Stomach (tissue), 8 donors: ENCODE measurements at regions not wholly inside any gene's neighbourhood (a gene's known extent, or its start where the extent isn't known, plus 50 kb on each side); places are given as distances from the start of the nearest gene placed in this dataset.
A peak's percentile ranks its signal among the peaks of the same experiment; 100 is the strongest.

ENCODE experiments used
- DNase-seq, 2 donors: peaks; one replicate each; pipeline versions ENCODE4 v3.0.0 to v3.0.0-alpha.2; 2013 to 2019
- H3K27ac ChIP-seq, 5 donors: fragments of 200-600 bp in 4 of 5; sonication (generic) in 4 of 5; one replicate each; pipeline ENCODE4 v1.5.1; 2013 to 2019; ENCODE audit warnings: mild to moderate bottlenecking in 1 of 5, moderate library complexity in 1 of 5
- H3K27me3 ChIP-seq, 3 donors: fragments of 200-600 bp; sonication (generic); one replicate each; pipeline ENCODE4 v1.5.1; 2017 to 2019; ENCODE audit warnings: mixed run types in 1 of 3
- H3K36me3 ChIP-seq, 4 donors: fragments of 200-600 bp; sonication (generic); 1 replicate in 3 of 4; 2 replicates in 1 of 4; pipeline ENCODE4 v1.5.1; 2016 to 2019
- H3K4me1 ChIP-seq, 4 donors: fragments of 200-600 bp; sonication (generic); one replicate each; pipeline ENCODE4 v1.5.1; 2016 to 2019
- H3K4me3 ChIP-seq, 4 donors: fragments of 200-600 bp; sonication (generic) in 3 of 4; one replicate each; pipeline ENCODE4 v1.5.1; 2016 to 2019; ENCODE audit warnings: mild to moderate bottlenecking in 1 of 4
- H3K9me3 ChIP-seq, 4 donors: fragments of 200-600 bp; sonication (generic); one replicate each; pipeline ENCODE4 v1.5.1; 2016 to 2019
- EP300 ChIP-seq: sonication (generic); formaldehyde crosslinking; IDR thresholded peaks from one replicate; pipeline ENCODE4 v1.6.1; 2017; ENCODE audit warnings: antibody characterized with exemption
- POLR2A ChIP-seq, 4 donors: fragments of 450-650 bp; IDR thresholded peaks; one replicate each; pipeline ENCODE4 v1.6.1; 2016; ENCODE audit warnings: antibody characterized with exemption in 4 of 4, control low read depth in 2 of 4, mild to moderate bottlenecking in 1 of 4, moderate library complexity in 1 of 4
- POLR2AphosphoS5 ChIP-seq, 3 donors: sonication (generic); formaldehyde crosslinking; IDR thresholded peaks; one replicate each; pipeline ENCODE4 v1.6.1; 2016; ENCODE audit warnings: antibody characterized with exemption in 3 of 3
- WGBS, 5 donors: extraction: QIAGEN DNeasy Blood & Tissue Kit in 3 of 5; methylation state at CpG; one replicate each; pipeline versions ENCODE4 v1.1.5 to v1.1.7; 2013 to 2018; 5-methylcytosine and 5-hydroxymethylcytosine counted together
- intact Hi-C: fragments of 100-400 bp; cut with DNase I; formaldehyde crosslinking; loops from one replicate; pipeline ENCODE4 v1.15.1; 2023; ENCODE audit warnings: low total_unique reads
- TF ChIP-seq, protein P1 (sequence below), 7 experiments: fragments of 450-650 bp in 4 of 7; fragments of 200-600 bp in 3 of 7; sonication (generic) in 3 of 7; IDR thresholded peaks; one replicate each; pipeline ENCODE4 v1.5.1; 2016 to 2019; ENCODE audit warnings: antibody characterized with exemption in 7 of 7, control low read depth in 2 of 7, mild to moderate bottlenecking in 1 of 7
- donor health status: healthy with polysubstance abuse.
- donor health status: Bipolar disorder and iron deficiency.
- donor health status: healthy.

DNA sequence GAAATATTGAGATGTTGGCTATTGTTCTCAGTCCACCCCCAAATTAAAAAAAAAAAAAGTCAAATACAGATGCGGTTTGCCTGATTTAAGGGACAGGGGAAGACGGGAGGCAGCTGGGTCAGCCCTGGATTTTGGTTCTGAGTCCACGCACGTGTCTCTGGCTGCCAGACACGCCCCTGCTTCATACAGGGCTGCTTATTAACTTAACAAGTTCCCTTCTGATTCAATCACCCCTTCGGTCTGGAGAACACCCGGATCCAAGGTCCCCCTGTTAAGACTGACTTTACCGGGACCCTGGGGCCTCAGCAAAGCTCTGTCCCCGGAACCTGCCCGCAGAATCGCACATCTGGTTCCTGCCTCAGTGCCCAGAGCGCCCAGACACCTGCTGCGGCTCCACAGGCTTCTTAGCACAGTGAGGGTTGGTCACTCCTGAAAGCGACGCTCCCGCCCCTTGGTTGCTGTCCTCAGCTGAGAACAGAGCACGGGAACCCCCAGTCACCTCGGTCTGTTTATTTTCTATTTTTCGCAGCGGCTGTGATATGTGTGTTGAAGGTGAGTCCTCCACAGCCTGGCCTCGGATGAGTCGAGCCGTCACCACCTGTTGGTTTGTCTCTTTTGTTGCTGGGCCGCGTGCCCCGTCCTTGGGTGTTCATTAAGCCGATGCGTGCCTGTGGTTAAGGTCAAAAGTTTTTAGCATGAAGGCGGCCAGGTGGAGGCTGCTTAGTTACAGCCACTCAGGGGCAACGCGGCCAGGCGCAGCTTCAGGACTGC, 57.2 kb downstream of the RTP5 start:
- peak; percentile 26 to 33 for DNase-seq
- intact Hi-C loops, result no loop called here
- Histone ChIP-seq H3K27me3 (no peaks in the 10 kb centered on the region), H3K4me3 (no peak overlapping the region), H3K4me1 (peaks cover 0 to 8% (median 2%) of the 10 kb centered on the region in 4 donors), H3K27ac (no peak overlapping the region), H3K36me3 (no peaks in the 10 kb centered on the region), H3K9me3 (no peaks in the 10 kb centered on the region)
- WGBS, 5 donors, result 50 to 69% (median 62%) methylated on average over 32 of the region's 32 CpGs
- TF ChIP-seq, protein P1, sequence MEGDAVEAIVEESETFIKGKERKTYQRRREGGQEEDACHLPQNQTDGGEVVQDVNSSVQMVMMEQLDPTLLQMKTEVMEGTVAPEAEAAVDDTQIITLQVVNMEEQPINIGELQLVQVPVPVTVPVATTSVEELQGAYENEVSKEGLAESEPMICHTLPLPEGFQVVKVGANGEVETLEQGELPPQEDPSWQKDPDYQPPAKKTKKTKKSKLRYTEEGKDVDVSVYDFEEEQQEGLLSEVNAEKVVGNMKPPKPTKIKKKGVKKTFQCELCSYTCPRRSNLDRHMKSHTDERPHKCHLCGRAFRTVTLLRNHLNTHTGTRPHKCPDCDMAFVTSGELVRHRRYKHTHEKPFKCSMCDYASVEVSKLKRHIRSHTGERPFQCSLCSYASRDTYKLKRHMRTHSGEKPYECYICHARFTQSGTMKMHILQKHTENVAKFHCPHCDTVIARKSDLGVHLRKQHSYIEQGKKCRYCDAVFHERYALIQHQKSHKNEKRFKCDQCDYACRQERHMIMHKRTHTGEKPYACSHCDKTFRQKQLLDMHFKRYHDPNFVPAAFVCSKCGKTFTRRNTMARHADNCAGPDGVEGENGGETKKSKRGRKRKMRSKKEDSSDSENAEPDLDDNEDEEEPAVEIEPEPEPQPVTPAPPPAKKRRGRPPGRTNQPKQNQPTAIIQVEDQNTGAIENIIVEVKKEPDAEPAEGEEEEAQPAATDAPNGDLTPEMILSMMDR (IDR thresholded peaks at IDR 0.05), result no peak

DNA sequence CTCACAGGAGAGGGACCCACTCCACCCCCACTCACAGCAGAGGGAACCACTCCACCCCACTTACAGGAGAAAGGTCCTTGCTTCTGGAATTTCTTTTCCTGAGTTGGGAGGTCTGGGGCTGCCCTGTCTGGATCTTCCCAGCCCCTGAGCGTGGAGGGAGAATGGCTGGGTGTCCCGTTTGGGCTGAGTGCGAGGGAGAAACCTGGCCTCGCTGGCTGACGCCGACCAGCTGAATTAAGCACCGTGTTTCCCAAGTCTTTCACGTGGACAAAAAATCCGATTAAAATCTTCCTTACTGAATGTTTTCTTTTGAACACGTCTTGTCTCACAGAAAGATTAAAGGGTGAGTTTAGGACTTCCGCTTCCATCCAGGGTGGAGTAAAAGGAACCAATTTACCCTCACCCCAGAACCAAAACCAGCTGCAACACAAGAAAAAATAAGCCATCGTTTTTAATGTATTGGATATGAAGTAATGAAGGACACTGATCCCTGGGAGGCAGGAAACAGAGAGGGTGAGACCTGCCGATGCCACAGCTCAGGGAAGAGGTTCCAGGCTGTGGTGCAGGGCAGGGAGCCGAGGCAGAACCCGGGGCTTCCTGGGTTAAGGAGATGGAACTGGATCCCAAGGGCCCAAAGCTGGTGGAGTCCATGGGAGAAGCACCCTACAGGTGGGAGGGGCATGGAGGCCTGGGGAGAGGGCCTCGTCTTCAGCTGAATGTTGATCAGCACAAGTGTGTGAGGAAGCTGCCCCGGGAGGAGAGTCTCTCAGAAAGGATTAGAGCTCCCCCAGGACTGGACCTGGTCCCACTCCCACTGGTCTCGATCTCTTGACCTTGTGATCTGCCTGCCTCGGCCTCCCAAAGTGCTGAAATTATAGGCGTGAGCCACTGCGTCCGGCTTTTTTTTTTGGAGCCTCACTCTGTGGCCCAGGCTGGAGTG, 60.3 kb downstream of the RTP5 start:
- H3K9me3 ChIP-seq, result no peaks in the 10 kb centered on the region
- peaks cover 0 to 22% (median 11%) of the 10 kb centered on the region in 4 donors for H3K4me1 ChIP-seq
- H3K27me3 ChIP-seq, result no peaks in the 10 kb centered on the region
- intact Hi-C loops, result no loop called here
- H3K4me3 ChIP-seq, result no peak overlapping the region
- no peak overlapping the region for H3K27ac ChIP-seq
- H3K36me3 ChIP-seq, result no peaks in the 10 kb centered on the region
- 81 to 87% (median 86%) methylated on average over 22 of the region's 22 CpGs for WGBS, 5 donors
- TF ChIP-seq POLR2AphosphoS5 (IDR thresholded peaks at IDR 0.05) (no peak), POLR2A (IDR thresholded peaks at IDR 0.05) (no peak), EP300 (no peak)
- TF ChIP-seq, protein P1 (IDR thresholded peaks at IDR 0.05), result no peak
- DNase-seq, result peak in 1 of 2 donors; percentile 17

DNA sequence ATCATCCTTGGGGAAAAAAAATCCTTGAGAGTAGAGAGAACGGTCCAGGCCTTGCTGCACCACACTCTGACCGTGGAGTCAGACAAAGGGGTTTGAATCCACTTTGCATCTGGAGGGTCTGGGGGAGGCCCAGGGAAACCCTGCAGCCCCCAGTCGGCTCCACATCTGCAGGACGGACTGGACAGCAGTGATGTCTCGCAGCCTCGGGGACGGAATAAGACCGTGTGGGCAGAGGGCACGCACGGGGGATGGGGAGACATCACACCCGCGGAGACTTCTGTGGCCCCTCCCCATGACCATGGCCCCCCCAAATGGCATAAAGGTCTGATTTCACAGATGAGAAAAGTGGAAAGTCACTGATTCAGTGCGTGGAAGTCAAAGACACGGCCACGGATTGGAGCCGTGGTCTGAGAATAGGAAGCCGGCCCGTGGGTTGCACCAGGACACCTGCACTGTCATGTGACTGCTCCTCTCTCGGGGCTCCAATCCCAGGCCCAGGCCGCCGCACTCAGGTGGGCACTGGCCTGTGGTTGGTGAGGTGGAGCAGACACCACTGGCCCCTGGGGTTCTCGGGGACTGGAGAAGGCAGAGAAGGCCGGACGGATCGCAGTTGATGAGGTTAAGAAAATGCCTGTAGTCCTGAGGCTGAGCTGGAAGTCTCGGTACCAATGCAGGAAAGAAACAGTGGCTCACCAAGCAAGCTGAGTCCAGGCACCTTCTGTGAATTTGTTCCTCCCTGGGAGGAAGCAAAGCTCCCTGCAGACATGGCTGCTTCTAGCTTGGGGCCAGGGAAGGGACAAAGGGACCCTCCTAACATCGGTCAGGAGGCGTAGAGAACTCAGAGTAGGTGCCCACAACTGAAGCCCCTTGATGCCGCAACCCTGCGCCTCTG, 61.8 kb downstream of the RTP5 start:
- peak in 1 of 2 donors; percentile 23 for DNase-seq
- Histone ChIP-seq H3K4me3 (no peak overlapping the region), H3K36me3 (no peaks in the 10 kb centered on the region), H3K27me3 (peaks cover 0 to 3% (median 0%) of the 10 kb centered on the region in 3 donors), H3K27ac (no peak overlapping the region), H3K4me1 (peaks cover 0 to 22% (median 11%) of the 10 kb centered on the region in 4 donors), H3K9me3 (no peaks in the 10 kb centered on the region)
- TF ChIP-seq, protein P1 (IDR thresholded peaks at IDR 0.05), result no peak
- intact Hi-C loops, result no loop called here
- 92 to 94% (median 93%) methylated on average over 29 to 30 of the region's 30 CpGs for WGBS, 5 donors
